WI38 (cell line): ENCODE measurements at regions not wholly inside any gene's neighbourhood (a gene's known extent, or its start where the extent isn't known, plus 50 kb on each side); places are given as distances from the start of the nearest gene placed in this dataset.

Experiments used
- H3K4me3 ChIP-seq: 2 replicates; pipeline ENCODE4 v1.5.1; 2011; ENCODE audit warnings: low read depth, mild to moderate bottlenecking, control low read depth, low read length
- TF ChIP-seq, protein P1 (sequence below): IDR thresholded peaks from 2 replicates; pipeline ENCODE4 v1.5.1; 2012; ENCODE audit warnings: low read depth, mild to moderate bottlenecking, control low read depth, low read length

DNA sequence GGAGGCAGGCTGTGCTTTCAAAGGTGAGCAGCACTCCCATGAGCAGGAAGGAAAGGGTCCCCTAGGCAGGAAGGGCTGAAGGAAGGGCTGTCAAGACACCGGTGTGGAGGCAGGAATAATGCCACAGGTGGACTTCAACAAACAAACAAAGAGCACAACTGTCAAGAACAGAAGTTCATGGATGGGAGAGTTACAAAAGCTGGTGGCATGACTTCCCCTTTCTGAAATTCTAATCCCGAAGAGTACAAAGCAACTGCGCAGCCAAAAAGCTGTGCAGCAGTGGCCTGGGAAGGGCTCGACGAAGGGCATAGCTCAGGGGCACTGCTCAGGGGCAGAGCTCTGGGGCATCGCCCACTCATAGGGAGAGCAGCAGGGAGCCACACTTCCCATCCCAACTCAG is 582.3 kb upstream of the DIPK2B start:
- H3K4me3 ChIP-seq = no peak overlapping the region
- TF ChIP-seq, protein P1, sequence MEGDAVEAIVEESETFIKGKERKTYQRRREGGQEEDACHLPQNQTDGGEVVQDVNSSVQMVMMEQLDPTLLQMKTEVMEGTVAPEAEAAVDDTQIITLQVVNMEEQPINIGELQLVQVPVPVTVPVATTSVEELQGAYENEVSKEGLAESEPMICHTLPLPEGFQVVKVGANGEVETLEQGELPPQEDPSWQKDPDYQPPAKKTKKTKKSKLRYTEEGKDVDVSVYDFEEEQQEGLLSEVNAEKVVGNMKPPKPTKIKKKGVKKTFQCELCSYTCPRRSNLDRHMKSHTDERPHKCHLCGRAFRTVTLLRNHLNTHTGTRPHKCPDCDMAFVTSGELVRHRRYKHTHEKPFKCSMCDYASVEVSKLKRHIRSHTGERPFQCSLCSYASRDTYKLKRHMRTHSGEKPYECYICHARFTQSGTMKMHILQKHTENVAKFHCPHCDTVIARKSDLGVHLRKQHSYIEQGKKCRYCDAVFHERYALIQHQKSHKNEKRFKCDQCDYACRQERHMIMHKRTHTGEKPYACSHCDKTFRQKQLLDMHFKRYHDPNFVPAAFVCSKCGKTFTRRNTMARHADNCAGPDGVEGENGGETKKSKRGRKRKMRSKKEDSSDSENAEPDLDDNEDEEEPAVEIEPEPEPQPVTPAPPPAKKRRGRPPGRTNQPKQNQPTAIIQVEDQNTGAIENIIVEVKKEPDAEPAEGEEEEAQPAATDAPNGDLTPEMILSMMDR = no peak

DNA sequence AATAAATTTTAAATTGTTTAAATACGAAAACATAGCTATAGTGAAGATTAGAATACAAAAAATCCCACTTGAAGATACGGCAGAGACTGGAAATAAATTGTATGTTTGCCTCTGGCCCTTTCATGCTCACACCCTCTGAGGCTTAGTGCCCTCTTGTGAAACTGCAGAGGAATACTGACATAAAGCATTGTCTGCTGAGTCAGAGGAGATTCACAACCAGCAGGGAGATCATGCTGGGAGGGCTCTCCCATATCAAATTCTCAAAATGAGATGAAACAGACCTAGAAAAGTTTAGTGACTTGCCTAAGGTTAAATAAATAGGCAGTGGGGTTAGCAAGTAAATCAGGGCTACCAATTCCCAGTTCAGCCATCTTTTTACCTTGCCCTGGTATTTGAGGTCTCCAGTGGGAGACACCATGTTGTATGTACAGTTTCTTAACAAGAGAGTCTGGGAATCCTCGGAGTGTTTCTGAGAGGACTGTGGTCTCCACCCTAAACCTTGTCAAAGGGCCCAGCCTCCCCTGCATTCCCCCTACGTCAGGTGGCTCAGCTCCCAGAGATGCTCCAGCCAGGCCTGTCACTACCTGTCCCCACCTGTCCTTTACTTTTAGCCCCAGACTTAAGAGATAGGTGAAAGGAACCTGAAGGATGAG is 581.4 kb upstream of the DIPK2B start:
- no peak overlapping the region for H3K4me3 ChIP-seq
- TF ChIP-seq, protein P1 = 0 out of 2 replicates have a peak, but pooled peaks have one; percentile 7

DNA sequence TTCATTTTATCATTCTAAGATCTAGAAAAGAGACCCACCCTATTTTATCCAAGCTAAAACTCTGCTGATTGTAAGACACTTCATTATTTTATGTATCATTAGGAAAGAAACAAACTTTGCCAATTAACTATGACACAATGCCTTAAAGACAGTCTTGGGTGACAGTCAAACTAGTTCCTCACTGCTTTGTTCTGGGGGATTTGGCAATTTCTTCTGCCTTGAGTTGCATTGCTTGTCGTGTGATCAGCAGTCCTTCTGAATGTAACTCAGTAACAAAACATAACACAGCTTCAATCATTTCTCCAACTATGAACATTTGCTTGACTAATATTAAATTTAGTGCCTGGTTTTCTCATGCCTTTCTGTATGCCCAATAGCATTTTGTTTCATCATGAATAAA is 577.9 kb upstream of the DIPK2B start:
- no peak overlapping the region for H3K4me3 ChIP-seq
- TF ChIP-seq, protein P1 = no peak

DNA sequence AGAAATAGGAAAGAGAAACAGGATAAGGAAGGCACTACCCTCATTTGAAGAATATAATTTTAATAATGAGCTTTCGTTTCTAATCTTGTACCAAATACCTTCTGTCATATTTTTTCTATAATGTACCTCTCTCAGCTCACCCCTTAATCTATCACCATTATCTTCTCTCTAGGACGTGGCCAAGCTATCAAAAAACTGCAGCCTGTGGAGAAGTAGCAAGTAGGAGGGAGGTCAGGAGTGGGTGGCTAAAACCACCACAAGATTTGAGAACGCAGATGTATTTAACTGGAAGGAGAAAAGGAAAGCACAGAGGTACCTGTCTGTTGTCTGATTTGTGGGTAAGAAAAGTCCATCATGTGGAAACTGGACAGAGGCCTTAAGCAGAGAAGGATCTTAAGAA is 576.7 kb upstream of the DIPK2B start:
- H3K4me3 ChIP-seq = no peak overlapping the region
- TF ChIP-seq, protein P1 = no peak

DNA sequence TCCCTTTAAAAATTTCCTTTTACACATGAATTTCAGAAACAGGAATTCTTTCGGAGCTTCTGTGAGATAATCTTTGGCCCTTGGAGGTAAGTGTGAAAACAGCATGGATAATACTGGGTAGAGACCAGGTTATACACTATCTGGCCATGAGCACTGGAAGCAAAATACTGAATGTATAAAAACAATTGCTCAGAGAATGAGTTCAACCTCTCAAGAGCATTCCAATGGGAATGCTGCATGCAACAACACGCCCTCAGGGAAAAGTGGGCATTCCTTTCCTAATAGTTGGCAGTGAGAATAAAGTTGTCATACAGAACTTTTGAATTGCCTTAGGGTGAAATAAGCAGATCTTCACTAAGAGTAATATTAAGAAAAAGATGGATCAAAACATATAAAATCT is 574.8 kb upstream of the DIPK2B start:
- H3K4me3 ChIP-seq = 0 out of 2 replicates have a peak overlapping the region, but pooled peaks have one; percentile 4
- TF ChIP-seq, protein P1 = no peak

DNA sequence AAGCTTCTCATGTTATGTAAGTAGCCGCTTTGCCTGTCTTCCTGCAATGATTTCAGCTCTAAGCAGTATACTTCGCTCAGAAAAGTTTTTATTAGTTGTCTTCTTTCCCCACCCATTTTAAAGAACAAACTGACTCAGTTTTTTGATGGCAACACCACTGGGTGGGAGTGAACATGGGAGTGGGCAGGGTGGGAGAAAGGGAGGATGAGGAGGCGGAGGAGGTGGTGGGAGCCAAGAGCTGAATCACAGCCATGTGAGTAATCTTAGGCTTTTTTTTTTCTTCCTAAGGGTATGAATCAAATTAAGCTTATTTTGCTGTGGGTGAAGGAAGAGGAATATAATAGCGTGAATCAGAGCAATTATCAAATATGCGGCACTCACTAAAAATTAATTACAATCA is 574.3 kb upstream of the DIPK2B start:
- H3K4me3 ChIP-seq = no peak overlapping the region
- TF ChIP-seq, protein P1 = no peak

DNA sequence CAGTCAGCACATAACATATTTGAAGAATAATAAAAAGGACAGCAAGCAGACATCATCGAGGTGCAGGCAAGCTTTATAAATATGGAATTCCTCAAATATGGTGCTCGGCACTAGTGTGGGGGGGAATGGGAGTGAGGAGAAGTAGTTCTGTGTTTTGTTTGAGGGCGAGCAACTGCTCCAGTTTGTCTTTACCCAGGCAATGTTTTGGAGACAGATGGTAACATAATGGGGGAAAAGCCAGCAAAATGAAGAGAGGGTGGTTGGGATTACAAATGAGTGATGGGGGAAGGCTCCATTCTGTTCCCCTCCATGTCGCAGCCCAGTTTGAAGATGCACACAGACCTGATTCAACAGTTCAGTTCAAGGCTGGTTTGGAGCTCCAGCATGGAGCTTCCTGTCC is 572.9 kb upstream of the DIPK2B start:
- no peak overlapping the region for H3K4me3 ChIP-seq
- TF ChIP-seq, protein P1 = no peak
